GM06990 (cell line): ENCODE measurements at regions not wholly inside any gene's neighbourhood (a gene's known extent, or its start where the extent isn't known, plus 50 kb on each side); places are given as distances from the start of the nearest gene placed in this dataset.

Experiments used
- DNase-seq: peaks from one replicate; pipeline ENCODE4 v3.0.0-alpha.2; 2011; ENCODE audit not compliant: insufficient read length; ENCODE audit errors: extremely low read depth
- H3K27me3 ChIP-seq: replicated peaks from 2 replicates; pipeline ENCODE4 v1.6.0; 2011; ENCODE audit warnings: low read length; ENCODE audit not compliant: control insufficient read depth, insufficient read depth
- H3K36me3 ChIP-seq: 2 replicates; pipeline ENCODE4 v1.5.1; 2011; ENCODE audit warnings: low read length; ENCODE audit not compliant: control insufficient read depth, insufficient read depth
- H3K4me3 ChIP-seq: replicated peaks from 2 replicates; pipeline ENCODE4 v1.5.1; 2011; ENCODE audit warnings: low read depth, mild to moderate bottlenecking, control low read depth, low read length
- TF ChIP-seq, protein P1 (sequence below): IDR thresholded peaks from 2 replicates; pipeline ENCODE4 v1.5.1; 2011; ENCODE audit warnings: low read length, control low read depth, mild to moderate bottlenecking, inconsistent platforms; ENCODE audit not compliant: insufficient read depth, poor library complexity, severe bottlenecking

DNA sequence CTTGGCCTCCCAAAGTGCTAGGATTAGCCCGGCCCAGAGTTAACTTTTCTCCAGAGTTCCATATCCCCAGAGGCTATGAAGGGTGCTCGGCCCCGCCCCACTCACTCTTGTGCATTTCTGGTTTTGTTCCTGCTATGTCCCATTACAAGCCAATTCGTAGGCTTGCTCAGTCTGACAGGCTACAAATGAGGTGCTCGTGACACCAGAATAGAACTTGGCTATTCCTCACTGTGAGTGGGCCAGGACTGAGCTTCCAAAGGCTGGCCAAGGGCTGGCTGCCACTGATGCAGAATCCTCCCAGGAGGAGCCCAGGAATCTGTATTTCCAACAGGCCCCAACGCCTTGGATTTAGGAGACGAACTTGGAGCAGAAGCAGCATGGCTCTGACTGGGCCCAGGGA, 282.7 kb upstream of the C2CD4B start:
- no peak overlapping the region for H3K4me3 ChIP-seq
- TF ChIP-seq, protein P1, sequence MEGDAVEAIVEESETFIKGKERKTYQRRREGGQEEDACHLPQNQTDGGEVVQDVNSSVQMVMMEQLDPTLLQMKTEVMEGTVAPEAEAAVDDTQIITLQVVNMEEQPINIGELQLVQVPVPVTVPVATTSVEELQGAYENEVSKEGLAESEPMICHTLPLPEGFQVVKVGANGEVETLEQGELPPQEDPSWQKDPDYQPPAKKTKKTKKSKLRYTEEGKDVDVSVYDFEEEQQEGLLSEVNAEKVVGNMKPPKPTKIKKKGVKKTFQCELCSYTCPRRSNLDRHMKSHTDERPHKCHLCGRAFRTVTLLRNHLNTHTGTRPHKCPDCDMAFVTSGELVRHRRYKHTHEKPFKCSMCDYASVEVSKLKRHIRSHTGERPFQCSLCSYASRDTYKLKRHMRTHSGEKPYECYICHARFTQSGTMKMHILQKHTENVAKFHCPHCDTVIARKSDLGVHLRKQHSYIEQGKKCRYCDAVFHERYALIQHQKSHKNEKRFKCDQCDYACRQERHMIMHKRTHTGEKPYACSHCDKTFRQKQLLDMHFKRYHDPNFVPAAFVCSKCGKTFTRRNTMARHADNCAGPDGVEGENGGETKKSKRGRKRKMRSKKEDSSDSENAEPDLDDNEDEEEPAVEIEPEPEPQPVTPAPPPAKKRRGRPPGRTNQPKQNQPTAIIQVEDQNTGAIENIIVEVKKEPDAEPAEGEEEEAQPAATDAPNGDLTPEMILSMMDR: no peak
- no peaks in the 10 kb centered on the region for H3K36me3 ChIP-seq
- no peaks in the 10 kb centered on the region; the same call in 1 of the 2 replicates for H3K27me3 ChIP-seq
- DNase-seq: no peak

DNA sequence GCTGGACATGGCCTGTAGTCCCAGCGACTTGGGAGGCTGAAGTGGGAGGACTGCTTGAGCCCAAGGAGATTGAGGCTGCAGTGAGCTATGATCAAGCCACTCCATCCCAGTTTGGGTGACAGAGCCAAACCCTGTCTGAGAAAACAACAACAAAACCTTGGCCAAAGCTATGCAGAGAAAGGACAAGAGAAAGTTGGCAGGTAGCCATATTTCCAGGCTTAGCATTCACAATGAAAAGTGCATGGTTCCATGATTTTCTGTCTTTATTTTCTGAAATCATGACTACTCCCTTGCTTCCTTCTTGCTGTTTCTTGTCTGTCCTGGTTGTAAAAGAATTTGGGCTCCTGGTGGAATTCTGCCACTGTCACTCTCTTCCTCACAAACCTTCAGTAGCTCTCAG, 284.6 kb upstream of the C2CD4B start:
- no peak overlapping the region for H3K4me3 ChIP-seq
- H3K27me3 ChIP-seq: no peaks in the 10 kb centered on the region; the same call in none of the 2 replicates
- TF ChIP-seq, protein P1: no peak
- DNase-seq: no peak
- no peaks in the 10 kb centered on the region for H3K36me3 ChIP-seq

GRCh38 chr15:62450061-62450460, 285.0 kb upstream of the C2CD4B start:
- DNase-seq: no peak
- H3K36me3 ChIP-seq: no peaks in the 10 kb centered on the region
- TF ChIP-seq, protein P1: no peak

DNA sequence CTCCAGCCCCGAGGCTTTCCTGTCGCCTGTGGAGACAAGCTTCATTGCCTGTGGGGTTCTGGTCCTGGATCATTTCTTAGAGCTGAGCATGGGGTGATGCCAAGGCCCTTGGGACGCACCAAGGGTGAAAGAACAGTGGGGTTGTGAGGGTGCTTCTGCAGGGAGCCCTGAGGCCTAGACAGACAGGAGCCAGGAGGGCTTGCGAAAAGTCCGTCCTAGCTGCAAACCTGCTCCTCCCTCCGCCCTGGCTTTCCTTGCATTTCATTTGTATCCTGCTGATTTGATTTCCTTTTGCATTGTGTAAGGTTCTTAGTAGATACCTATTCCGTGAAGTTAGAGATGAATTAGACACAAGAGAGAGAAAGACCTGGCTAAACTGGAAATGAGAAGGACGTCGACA, 286.9 kb upstream of the C2CD4B start:
- Histone ChIP-seq H3K4me3 (no peak overlapping the region), H3K27me3 (no peaks in the 10 kb centered on the region; the same call in none of the 2 replicates), H3K36me3 (no peaks in the 10 kb centered on the region)
- TF ChIP-seq, protein P1: no peak
- no peak for DNase-seq

More at GRCh38 chr15:62450061-62450460, 285.0 kb upstream of the C2CD4B start:
- no peak overlapping the region for H3K4me3 ChIP-seq
- no peaks in the 10 kb centered on the region; the same call in none of the 2 replicates for H3K27me3 ChIP-seq

GRCh38 chr15:62452667-62453066, 287.6 kb upstream of the C2CD4B start:
- Histone ChIP-seq H3K4me3 (no peak overlapping the region), H3K36me3 (no peaks in the 10 kb centered on the region), H3K27me3 (no peaks in the 10 kb centered on the region; the same call in none of the 2 replicates)
- TF ChIP-seq, protein P1: no peak
- no peak for DNase-seq

- TF ChIP-seq, protein P1: no peak
- H3K36me3 ChIP-seq: no peaks in the 10 kb centered on the region
- no peak overlapping the region for H3K4me3 ChIP-seq
- no peak for DNase-seq
- no peaks in the 10 kb centered on the region; the same call in none of the 2 replicates for H3K27me3 ChIP-seq
Measured at GRCh38 chr15:62453375-62453774, 288.3 kb upstream of the C2CD4B start.
